Kidney epithelial cell (primary cell): ENCODE measurements at regions not wholly inside any gene's neighbourhood (a gene's known extent, or its start where the extent isn't known, plus 50 kb on each side); places are given as distances from the start of the nearest gene placed in this dataset.

Experiments
- DNase-seq: peaks from one replicate; pipeline ENCODE4 v3.0.0-alpha.2; 2010; ENCODE audit warnings: low read depth
- H3K27me3 ChIP-seq: 2 replicates; pipeline ENCODE4 v1.6.0; 2011; ENCODE audit warnings: low read length; ENCODE audit not compliant: control insufficient read depth, insufficient read depth
- H3K36me3 ChIP-seq: 2 replicates; pipeline ENCODE4 v1.5.1; 2011; ENCODE audit warnings: low read length; ENCODE audit not compliant: control insufficient read depth, insufficient read depth
- H3K4me3 ChIP-seq: 2 replicates; pipeline ENCODE4 v1.5.1; 2011; ENCODE audit warnings: low read depth, mild to moderate bottlenecking, control low read depth, low read length
- CTCF ChIP-seq: IDR thresholded peaks from 2 replicates; pipeline ENCODE4 v1.5.1; 2011; ENCODE audit warnings: mild to moderate bottlenecking, moderate library complexity, low read length, control low read depth, inconsistent platforms; ENCODE audit not compliant: insufficient read depth, poor library complexity, severe bottlenecking

- no peak overlapping the region for H3K4me3 ChIP-seq
- TF ChIP-seq CTCF: no peak
- DNase-seq: no peak
- H3K27me3 ChIP-seq: no peaks in the 10 kb centered on the region
- no peaks in the 10 kb centered on the region for H3K36me3 ChIP-seq
Measured at GRCh38 chr14:98701377-98701776, 570.6 kb downstream of the BCL11B start.

GRCh38 chr14:98704441-98704840 lies 567.6 kb downstream of the BCL11B start:
- TF ChIP-seq CTCF: no peak
- Histone ChIP-seq H3K4me3 (no peak overlapping the region), H3K36me3 (no peaks in the 10 kb centered on the region), H3K27me3 (no peaks in the 10 kb centered on the region)
- no peak for DNase-seq

- no peak for DNase-seq
Measured at GRCh38 chr14:98705871-98706300, 566.1 kb downstream of the BCL11B start.

GRCh38 chr14:98707522-98707921 lies 564.5 kb downstream of the BCL11B start:
- no peaks in the 10 kb centered on the region for H3K27me3 ChIP-seq
- no peak for DNase-seq
- TF ChIP-seq CTCF: no peak
- no peaks in the 10 kb centered on the region for H3K36me3 ChIP-seq
- no peak overlapping the region for H3K4me3 ChIP-seq

More at GRCh38 chr14:98705871-98706300, 566.1 kb downstream of the BCL11B start:
- Histone ChIP-seq H3K36me3 (no peaks in the 10 kb centered on the region), H3K27me3 (no peaks in the 10 kb centered on the region), H3K4me3 (no peak overlapping the region)
- no peak for TF ChIP-seq CTCF

GRCh38 chr14:98708555-98708954 lies 563.4 kb downstream of the BCL11B start:
- no peak for DNase-seq
- no peaks in the 10 kb centered on the region for H3K36me3 ChIP-seq
- H3K27me3 ChIP-seq: no peaks in the 10 kb centered on the region
- TF ChIP-seq CTCF: no peak
- H3K4me3 ChIP-seq: no peak overlapping the region

GRCh38 chr14:98711453-98711852 lies 560.5 kb downstream of the BCL11B start:
- no peak for DNase-seq
- no peaks in the 10 kb centered on the region for H3K27me3 ChIP-seq
- no peak overlapping the region for H3K4me3 ChIP-seq
- TF ChIP-seq CTCF: no peak
- H3K36me3 ChIP-seq: no peaks in the 10 kb centered on the region
